ENCODE measurements at regions not wholly inside any gene's neighbourhood (a gene's known extent, or its start where the extent isn't known, plus 50 kb on each side); places are given as distances from the start of the nearest gene placed in this dataset.

- peak; percentile 53 to 96 (median 72) for DNase-seq
- intact Hi-C loops (cut with DNase I): loop anchor here (5.0 kb wide), 1 partner anchor 55 kb away; the partner anchor contains the start of gene ZNF638
Observed at GRCh38 chr2:71277536-71278103, 50.7 kb upstream of the PAIP2B start.

- intact Hi-C loops (cut with DNase I): loop anchor here (5.0 kb wide), 1 partner anchor 55 kb away; the partner anchor contains the start of gene ZNF638
- DNase-seq: no peak
Observed at GRCh38 chr2:71277147-71277475, 50.2 kb upstream of the PAIP2B start.

GRCh38 chr2:71276311-71277146 lies 49.6 kb upstream of the PAIP2B start:
- peak; percentile 87 to 99 (median 92) for DNase-seq
- intact Hi-C loops (cut with DNase I): loop anchor here (1.0 to 5.0 kb wide), 2 partner anchors 49 to 56 kb away; partner anchors contain the start of genes PAIP2B and ZNF638

Measured in posterior cingulate gyrus (tissue), 11 donors.